GM06990 (cell line): ENCODE measurements at regions not wholly inside any gene's neighbourhood (a gene's known extent, or its start where the extent isn't known, plus 50 kb on each side); places are given as distances from the start of the nearest gene placed in this dataset.

Experiments
- DNase-seq: peaks from one replicate; pipeline ENCODE4 v3.0.0-alpha.2; 2011; ENCODE audit not compliant: insufficient read length; ENCODE audit errors: extremely low read depth
- H3K27me3 ChIP-seq: replicated peaks from 2 replicates; pipeline ENCODE4 v1.6.0; 2011; ENCODE audit warnings: low read length; ENCODE audit not compliant: control insufficient read depth, insufficient read depth
- H3K36me3 ChIP-seq: 2 replicates; pipeline ENCODE4 v1.5.1; 2011; ENCODE audit warnings: low read length; ENCODE audit not compliant: control insufficient read depth, insufficient read depth
- H3K4me3 ChIP-seq: replicated peaks from 2 replicates; pipeline ENCODE4 v1.5.1; 2011; ENCODE audit warnings: low read depth, mild to moderate bottlenecking, control low read depth, low read length
- CTCF ChIP-seq: IDR thresholded peaks from 2 replicates; pipeline ENCODE4 v1.5.1; 2011; ENCODE audit warnings: low read length, control low read depth, mild to moderate bottlenecking, inconsistent platforms; ENCODE audit not compliant: insufficient read depth, poor library complexity, severe bottlenecking

GRCh38 chr10:60705376-60705775 lies 72.9 kb upstream of the CDK1 start:
- H3K27me3 ChIP-seq: no peaks in the 10 kb centered on the region
- no peaks in the 10 kb centered on the region for H3K36me3 ChIP-seq
- no peak for TF ChIP-seq CTCF
- no peak for DNase-seq
- no peak overlapping the region for H3K4me3 ChIP-seq

GRCh38 chr10:60704471-60704870 lies 73.8 kb upstream of the CDK1 start:
- no peaks in the 10 kb centered on the region for H3K36me3 ChIP-seq
- no peak for TF ChIP-seq CTCF
- DNase-seq: no peak
- no peak overlapping the region for H3K4me3 ChIP-seq
- H3K27me3 ChIP-seq: no peaks in the 10 kb centered on the region

GRCh38 chr10:60703266-60704041 lies 74.8 kb upstream of the CDK1 start:
- no peak for TF ChIP-seq CTCF
- Histone ChIP-seq H3K4me3 (no peak overlapping the region), H3K36me3 (no peaks in the 10 kb centered on the region), H3K27me3 (no peaks in the 10 kb centered on the region)
- no peak for DNase-seq

- Histone ChIP-seq H3K27me3 (no peaks in the 10 kb centered on the region), H3K4me3 (no peak overlapping the region), H3K36me3 (no peaks in the 10 kb centered on the region)
- no peak for TF ChIP-seq CTCF
- DNase-seq: no peak
These were observed 90.6 kb upstream of the CDK1 start for GRCh38 chr10:60687679-60688078.

GRCh38 chr10:60684091-60684490 lies 94.2 kb upstream of the CDK1 start:
- Histone ChIP-seq H3K27me3 (no peaks in the 10 kb centered on the region), H3K4me3 (no peak overlapping the region), H3K36me3 (no peaks in the 10 kb centered on the region)
- TF ChIP-seq CTCF: no peak
- no peak for DNase-seq

GRCh38 chr10:60681103-60681502 lies 97.2 kb upstream of the CDK1 start:
- Histone ChIP-seq H3K4me3 (no peak overlapping the region), H3K27me3 (no peaks in the 10 kb centered on the region), H3K36me3 (no peaks in the 10 kb centered on the region)
- no peak for DNase-seq
- no peak for TF ChIP-seq CTCF
